ENCODE measurements at regions not wholly inside any gene's neighbourhood (a gene's known extent, or its start where the extent isn't known, plus 50 kb on each side); places are given as distances from the start of the nearest gene placed in this dataset.

- no peak for DNase-seq (ENCODE audit: low spot score)
- H3K9me3 ChIP-seq (ENCODE audit: low read depth, low read length, poor library complexity, severe bottlenecking) = no peaks in the 10 kb centered on the region
- ChIA-PET POLR2A (ENCODE audit: low non-redundant PET) (no interaction called here), CTCF (no interaction called here)
- no peaks in the 10 kb centered on the region for H3K36me3 ChIP-seq (ENCODE audit: insufficient read depth, low read length, poor library complexity, severe bottlenecking)
- H3K27ac ChIP-seq (ENCODE audit: low read depth, low read length, poor library complexity, severe bottlenecking) = no peak overlapping the region
- no peaks in the 10 kb centered on the region for H3K4me1 ChIP-seq (ENCODE audit: insufficient read depth, low read length, poor library complexity, severe bottlenecking)
- no peak overlapping the region for H3K4me3 ChIP-seq (ENCODE audit: low read depth, low read length, poor library complexity, severe bottlenecking)
- TF ChIP-seq CTCF (conservative IDR thresholded peaks at IDR 0.05; ENCODE audit: low read depth, low read length) = no peak
- no peak for TF ChIP-seq EZH2 (IDR thresholded peaks at IDR 0.05; ENCODE audit: borderline replicate concordance, low read depth, low read length, poor library complexity, severe bottlenecking)
- BruUV-seq (replicated peaks) = no TSS peak
- H3K27me3 ChIP-seq (replicated peaks; ENCODE audit: insufficient read depth, low read depth, low read length, poor library complexity) = peaks cover 3% of the 10 kb centered on the region
- intact Hi-C loops (cut with micrococcal nuclease; ENCODE audit: unreplicated experiment) = no loop called here
Observed at GRCh38 chr16:9596788-9597187, 505.3 kb downstream of the HAPSTR1 start.

- ChIA-PET CTCF (no interaction called here), POLR2A (ENCODE audit: low non-redundant PET) (no interaction called here)
- DNase-seq (ENCODE audit: low spot score) = no peak
- intact Hi-C loops (cut with micrococcal nuclease; ENCODE audit: unreplicated experiment) = no loop called here
- BruUV-seq (replicated peaks) = no TSS peak
- Histone ChIP-seq H3K4me3 (ENCODE audit: low read depth, low read length, poor library complexity, severe bottlenecking) (no peak overlapping the region), H3K27ac (ENCODE audit: low read depth, low read length, poor library complexity, severe bottlenecking) (no peak overlapping the region), H3K9me3 (ENCODE audit: low read depth, low read length, poor library complexity, severe bottlenecking) (no peaks in the 10 kb centered on the region), H3K4me1 (ENCODE audit: insufficient read depth, low read length, poor library complexity, severe bottlenecking) (no peaks in the 10 kb centered on the region), H3K36me3 (ENCODE audit: insufficient read depth, low read length, poor library complexity, severe bottlenecking) (no peaks in the 10 kb centered on the region), H3K27me3 (replicated peaks; ENCODE audit: insufficient read depth, low read depth, low read length, poor library complexity) (peaks cover 3% of the 10 kb centered on the region)
- TF ChIP-seq EZH2 (IDR thresholded peaks at IDR 0.05; ENCODE audit: borderline replicate concordance, low read depth, low read length, poor library complexity, severe bottlenecking) = no peak
- no peak for TF ChIP-seq CTCF (conservative IDR thresholded peaks at IDR 0.05; ENCODE audit: low read depth, low read length)
Observed at GRCh38 chr16:9597967-9598730, 506.7 kb downstream of the HAPSTR1 start.

GRCh38 chr16:9598731-9599083 lies 507.3 kb downstream of the HAPSTR1 start:
- TF ChIP-seq CTCF (conservative IDR thresholded peaks at IDR 0.05; ENCODE audit: low read depth, low read length) (no peak), EZH2 (IDR thresholded peaks at IDR 0.05; ENCODE audit: borderline replicate concordance, low read depth, low read length, poor library complexity, severe bottlenecking) (no peak)
- CTCF ChIA-PET = no interaction called here
- intact Hi-C loops (cut with micrococcal nuclease; ENCODE audit: unreplicated experiment) = no loop called here
- no peaks in the 10 kb centered on the region for H3K36me3 ChIP-seq (ENCODE audit: insufficient read depth, low read length, poor library complexity, severe bottlenecking)
- H3K4me3 ChIP-seq (ENCODE audit: low read depth, low read length, poor library complexity, severe bottlenecking) = no peak overlapping the region
- POLR2A ChIA-PET (ENCODE audit: low non-redundant PET) = no interaction called here
- H3K9me3 ChIP-seq (ENCODE audit: low read depth, low read length, poor library complexity, severe bottlenecking) = no peaks in the 10 kb centered on the region
- no TSS peak for BruUV-seq (replicated peaks)
- no peak overlapping the region for H3K27ac ChIP-seq (ENCODE audit: low read depth, low read length, poor library complexity, severe bottlenecking)
- DNase-seq (ENCODE audit: low spot score) = no peak
- H3K4me1 ChIP-seq (ENCODE audit: insufficient read depth, low read length, poor library complexity, severe bottlenecking) = no peaks in the 10 kb centered on the region
- peaks cover 3% of the 10 kb centered on the region for H3K27me3 ChIP-seq (replicated peaks; ENCODE audit: insufficient read depth, low read depth, low read length, poor library complexity)
